Activated gamma-delta T cell (primary cell): ENCODE measurements at regions not wholly inside any gene's neighbourhood (a gene's known extent, or its start where the extent isn't known, plus 50 kb on each side); places are given as distances from the start of the nearest gene placed in this dataset.

Source experiments
- DNase-seq: peaks from one replicate; lab custom pipeline; 2025; lab: John Stamatoyannopoulos, UW

GRCh38 chr5:166358127-166358830 lies 1933.2 kb upstream of the WWC1 start:
- DNase-seq, result no peak

GRCh38 chr5:166363087-166363760 lies 1928.2 kb upstream of the WWC1 start:
- no peak for DNase-seq

- no peak for DNase-seq
These were observed 1926.3 kb upstream of the WWC1 start for GRCh38 chr5:166365164-166365563.

- no peak for DNase-seq
These were observed 1924.1 kb upstream of the WWC1 start for GRCh38 chr5:166367391-166367790.

GRCh38 chr5:166369346-166369745 lies 1922.1 kb upstream of the WWC1 start:
- no peak for DNase-seq

- no peak for DNase-seq
These were observed 1921.6 kb upstream of the WWC1 start for GRCh38 chr5:166369807-166370206.

GRCh38 chr5:166370928-166371690 lies 1920.3 kb upstream of the WWC1 start:
- DNase-seq, result no peak

- DNase-seq, result no peak
These were observed 1917.6 kb upstream of the WWC1 start for GRCh38 chr5:166373817-166374216.

GRCh38 chr5:166377756-166378155 lies 1913.7 kb upstream of the WWC1 start:
- no peak for DNase-seq

GRCh38 chr5:166379517-166379916 lies 1911.9 kb upstream of the WWC1 start:
- no peak for DNase-seq

- no peak for DNase-seq
These were observed 1909.4 kb upstream of the WWC1 start for GRCh38 chr5:166382031-166382430.

- DNase-seq, result no peak
These were observed 1893.3 kb upstream of the WWC1 start for GRCh38 chr5:166398131-166398530.

- DNase-seq, result no peak
These were observed 1891.7 kb upstream of the WWC1 start for GRCh38 chr5:166399781-166400180.

- no peak for DNase-seq
These were observed 1890.1 kb upstream of the WWC1 start for GRCh38 chr5:166401391-166401790.

- no peak for DNase-seq
These were observed 1879.3 kb upstream of the WWC1 start for GRCh38 chr5:166412191-166412590.

GRCh38 chr5:166427211-166427610 lies 1864.2 kb upstream of the WWC1 start:
- no peak for DNase-seq

GRCh38 chr5:166428264-166428803 lies 1863.1 kb upstream of the WWC1 start:
- no peak for DNase-seq

- DNase-seq, result no peak
These were observed 1860.7 kb upstream of the WWC1 start for GRCh38 chr5:166430491-166431319.

GRCh38 chr5:166431456-166431855 lies 1860.0 kb upstream of the WWC1 start:
- DNase-seq, result no peak

- DNase-seq, result no peak
These were observed 1857.8 kb upstream of the WWC1 start for GRCh38 chr5:166433679-166434078.

- no peak for DNase-seq
These were observed 1854.6 kb upstream of the WWC1 start for GRCh38 chr5:166436872-166437271.

- DNase-seq, result no peak
These were observed 1805.1 kb upstream of the WWC1 start for GRCh38 chr5:166486348-166486747.
